Amygdala (tissue), 56 donors: ENCODE measurements at regions not wholly inside any gene's neighbourhood (a gene's known extent, or its start where the extent isn't known, plus 50 kb on each side); places are given as distances from the start of the nearest gene placed in this dataset.

ENCODE experiments used
- DNase-seq, 56 donors: peaks; one replicate each; lab custom pipeline; 2025; lab: John Stamatoyannopoulos, UW

GRCh38 chr12:13770576-13770975 lies 210.8 kb downstream of the GRIN2B start:
- no peak for DNase-seq

GRCh38 chr12:13769966-13770365 lies 211.4 kb downstream of the GRIN2B start:
- DNase-seq = no peak

- DNase-seq = no peak
These were observed 212.1 kb downstream of the GRIN2B start for GRCh38 chr12:13769273-13769672.

DNA sequence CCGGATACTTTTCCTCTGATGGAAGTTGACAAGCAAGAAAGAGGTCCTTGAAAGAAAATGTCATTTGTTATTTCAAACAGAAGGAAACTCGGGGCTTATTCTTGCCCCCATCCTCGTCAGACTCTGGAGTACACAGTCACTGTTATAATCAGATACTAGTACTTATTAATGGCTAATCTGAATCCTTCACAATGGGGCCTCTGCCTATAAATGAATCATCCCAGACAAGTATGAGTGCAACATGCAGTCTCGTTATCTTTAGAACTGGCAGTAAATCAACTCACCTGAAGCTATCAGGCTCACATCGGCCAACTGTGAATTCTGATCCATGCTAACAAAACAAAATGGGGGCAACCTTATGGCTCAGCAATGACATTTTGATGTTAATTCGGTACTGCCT lies 216.7 kb downstream of the GRIN2B start:
- DNase-seq = no peak

DNA sequence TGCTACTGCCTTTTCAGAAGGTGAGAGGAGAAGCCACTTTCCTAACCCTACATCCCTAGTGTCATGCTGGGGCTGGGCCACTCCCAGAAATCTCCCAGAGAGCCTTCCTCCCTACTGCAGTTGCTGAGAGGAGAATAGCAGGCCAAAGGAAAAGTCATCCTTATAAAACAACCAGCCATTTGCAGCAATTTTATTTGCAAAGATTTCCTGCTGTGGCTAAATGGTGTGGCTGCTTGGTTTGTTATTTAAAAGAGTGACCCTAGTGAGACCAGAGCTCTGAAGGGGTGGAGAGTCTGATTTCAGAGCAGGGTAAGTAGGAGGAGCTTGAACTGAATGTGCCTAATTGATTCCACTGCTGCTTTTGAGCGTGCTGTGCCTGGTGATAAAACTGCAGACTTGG lies 232.0 kb downstream of the GRIN2B start:
- no peak for DNase-seq

DNA sequence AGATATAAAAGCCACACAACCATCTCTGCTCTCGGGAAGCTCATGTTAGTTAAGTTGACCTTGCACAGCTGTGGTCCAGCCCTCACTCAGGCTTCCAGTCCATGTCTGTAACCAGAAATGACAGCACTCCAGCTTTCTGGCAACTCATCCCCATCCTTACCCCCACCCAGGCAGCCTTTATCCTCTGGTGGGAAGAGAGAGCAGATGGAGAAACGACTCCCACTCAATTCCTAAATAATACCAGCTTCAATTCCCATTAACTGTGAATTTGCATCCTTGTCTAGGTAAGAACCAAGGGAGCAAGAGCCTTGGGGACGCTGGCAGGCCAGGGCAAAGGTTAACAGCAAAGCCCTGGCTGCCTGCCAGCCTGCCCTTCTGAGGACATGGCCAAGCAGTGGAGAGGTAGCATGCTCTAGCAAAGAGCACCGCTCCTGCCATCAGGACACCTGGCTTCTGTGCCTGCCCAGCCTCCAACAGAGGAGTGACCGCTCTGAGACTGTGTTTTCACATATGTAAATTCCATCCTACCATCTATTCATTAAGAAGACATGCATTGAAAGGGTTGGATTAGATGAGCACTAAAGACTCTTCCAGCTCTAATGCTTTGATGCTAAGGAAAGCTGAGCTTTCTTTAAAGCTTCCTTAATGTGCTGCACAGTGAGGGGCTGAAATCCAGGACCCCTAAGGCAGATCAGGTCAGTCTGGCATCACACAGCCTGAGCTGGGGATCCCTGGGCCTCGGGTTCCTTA lies 236.1 kb downstream of the GRIN2B start:
- peak in 6 of 56 donors; percentile 1 to 30 (median 6) for DNase-seq

DNA sequence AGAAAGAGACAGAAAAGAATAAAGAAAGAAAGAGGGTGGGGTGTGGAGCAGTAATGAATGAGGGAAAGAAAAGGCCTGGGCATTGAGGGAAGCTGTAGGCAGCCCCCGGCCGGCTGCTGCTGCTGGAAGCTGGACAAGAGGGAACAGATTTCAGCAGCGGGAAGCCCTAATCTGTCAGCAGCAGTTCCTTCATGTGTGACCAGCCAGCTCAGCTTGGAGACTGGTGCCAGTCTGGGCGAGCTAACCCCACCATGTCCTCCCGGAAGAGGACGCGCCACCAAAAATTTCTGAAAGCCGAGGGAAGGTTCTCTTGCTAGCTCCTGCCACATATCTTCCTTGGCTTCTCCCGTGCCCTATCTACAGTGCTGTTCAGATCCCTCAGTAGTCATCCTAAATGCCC lies 236.8 kb downstream of the GRIN2B start:
- peak in 2 of 56 donors; percentile 2 to 3 for DNase-seq

- no peak for DNase-seq
These were observed 241.3 kb downstream of the GRIN2B start for GRCh38 chr12:13740149-13740545.

DNA sequence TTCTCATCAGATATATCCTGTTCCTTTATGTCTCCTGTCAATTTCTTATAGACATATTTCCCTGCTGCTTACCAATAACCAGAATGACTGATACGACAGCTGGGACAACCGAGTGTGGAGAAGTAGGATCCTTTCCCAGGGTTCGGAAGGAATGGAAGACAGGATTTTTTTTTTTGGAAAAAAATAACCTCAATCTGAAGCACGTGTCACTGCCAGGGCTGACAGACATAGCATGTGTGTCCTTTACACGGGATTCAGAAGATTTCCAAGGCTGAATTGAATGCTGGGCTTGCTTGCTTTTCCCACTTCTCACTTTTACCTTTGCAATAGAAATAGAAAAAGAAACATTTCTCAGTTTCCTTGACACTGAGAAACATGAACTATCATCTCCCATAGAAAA lies 245.7 kb downstream of the GRIN2B start:
- no peak for DNase-seq

- DNase-seq = no peak
These were observed 246.7 kb downstream of the GRIN2B start for GRCh38 chr12:13734584-13735152.

GRCh38 chr12:13727707-13728195 lies 253.7 kb downstream of the GRIN2B start:
- DNase-seq = no peak

GRCh38 chr12:13725049-13725448 lies 256.4 kb downstream of the GRIN2B start:
- DNase-seq = no peak

- no peak for DNase-seq
These were observed 257.3 kb downstream of the GRIN2B start for GRCh38 chr12:13724136-13724535.

GRCh38 chr12:13719986-13720385 lies 261.4 kb downstream of the GRIN2B start:
- no peak for DNase-seq

DNA sequence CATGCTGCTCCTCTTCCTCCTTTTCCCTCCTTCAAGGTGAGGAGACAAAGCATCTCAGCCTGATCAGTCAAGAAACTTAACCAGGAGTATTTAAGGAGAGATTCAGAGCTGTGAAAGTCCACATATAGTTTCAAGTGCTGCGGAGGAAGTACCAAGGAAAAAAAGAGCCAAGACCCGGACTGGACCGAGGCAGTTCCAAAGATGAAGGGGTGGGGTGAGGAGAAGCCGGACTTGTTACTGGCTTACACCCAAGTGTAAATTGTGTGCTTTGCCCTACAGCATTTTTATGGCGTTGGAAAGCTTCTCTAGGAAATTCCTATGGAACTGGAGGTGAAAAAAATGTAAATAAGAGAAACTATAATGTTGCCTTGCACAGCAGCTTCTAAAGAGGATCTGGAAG lies 263.1 kb downstream of the GRIN2B start:
- no peak for DNase-seq

DNA sequence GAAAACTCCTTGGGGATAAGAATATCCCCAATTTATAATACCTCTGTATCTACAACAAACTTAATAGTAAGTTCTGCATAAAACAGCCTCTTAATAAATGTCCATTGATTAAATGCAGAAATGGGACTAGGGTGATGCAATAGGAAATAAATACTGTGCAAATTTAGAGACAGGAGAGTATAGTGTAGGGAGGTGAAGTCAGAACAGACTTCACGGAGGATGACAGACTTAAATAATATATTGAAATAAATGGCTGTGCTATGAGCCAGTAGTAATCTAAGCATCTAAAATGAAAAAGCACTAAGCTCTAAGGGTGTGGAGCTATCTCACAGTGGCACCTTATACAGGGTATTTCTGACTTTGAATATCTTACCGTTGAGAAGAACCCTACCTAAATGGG lies 265.3 kb downstream of the GRIN2B start:
- no peak for DNase-seq

- no peak for DNase-seq
These were observed 267.6 kb downstream of the GRIN2B start for GRCh38 chr12:13713556-13714410.

GRCh38 chr12:13707829-13708228 lies 273.6 kb downstream of the GRIN2B start:
- no peak for DNase-seq

DNA sequence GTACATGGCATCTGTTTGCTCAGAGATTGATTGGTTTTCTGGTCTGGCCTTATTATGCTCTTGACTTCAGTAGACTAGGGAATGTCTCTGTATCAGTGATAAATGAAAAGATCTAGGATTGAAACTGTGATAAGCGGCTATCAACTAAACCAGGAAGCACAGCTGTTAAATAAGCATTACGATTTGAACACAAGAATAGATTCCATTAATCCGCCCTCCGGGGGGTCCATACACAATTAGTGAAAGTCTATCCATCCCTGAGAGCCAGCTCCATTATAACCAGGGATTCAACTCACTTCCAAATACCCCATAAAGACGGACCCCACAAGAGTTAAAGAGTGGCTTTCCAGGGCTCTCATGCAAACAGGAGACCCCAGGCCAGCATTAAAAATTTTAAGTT lies 279.0 kb downstream of the GRIN2B start:
- DNase-seq = no peak

- no peak for DNase-seq
These were observed 279.9 kb downstream of the GRIN2B start for GRCh38 chr12:13701502-13701901.

DNA sequence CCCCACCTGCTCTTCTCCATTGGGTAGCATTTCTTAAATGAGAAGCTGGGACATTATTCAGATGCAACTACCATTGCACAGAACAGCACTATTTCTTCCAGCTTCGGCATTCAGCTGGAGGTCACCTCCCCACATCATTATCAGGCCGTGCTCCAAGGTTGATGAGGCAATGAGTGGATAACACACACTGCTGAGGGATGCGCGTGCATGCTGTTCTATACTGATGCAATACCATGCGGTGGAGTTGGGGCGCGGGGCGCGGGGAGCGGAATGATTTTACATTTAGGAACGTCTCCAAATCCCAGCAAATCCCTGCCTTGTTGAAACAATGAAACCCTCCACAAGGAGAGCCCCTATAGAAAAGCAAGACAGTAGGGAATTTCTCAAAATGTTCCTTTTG lies 283.4 kb downstream of the GRIN2B start:
- DNase-seq = no peak
